GM12864 (cell line): ENCODE measurements at regions not wholly inside any gene's neighbourhood (a gene's known extent, or its start where the extent isn't known, plus 50 kb on each side); places are given as distances from the start of the nearest gene placed in this dataset.

Source experiments
- DNase-seq: peaks from one replicate; pipeline ENCODE4 v3.0.0-alpha.2; 2011; ENCODE audit warnings: low read depth
- H3K4me3 ChIP-seq: 2 replicates; pipeline ENCODE4 v1.5.1; 2011; ENCODE audit warnings: mild to moderate bottlenecking, low read depth, low read length, control low read depth
- CTCF ChIP-seq: IDR thresholded peaks from 2 replicates; pipeline ENCODE4 v1.5.1; 2011; ENCODE audit warnings: low read depth, mild to moderate bottlenecking, moderate library complexity, low read length, control low read depth, inconsistent platforms; ENCODE audit errors: missing control alignments

DNA sequence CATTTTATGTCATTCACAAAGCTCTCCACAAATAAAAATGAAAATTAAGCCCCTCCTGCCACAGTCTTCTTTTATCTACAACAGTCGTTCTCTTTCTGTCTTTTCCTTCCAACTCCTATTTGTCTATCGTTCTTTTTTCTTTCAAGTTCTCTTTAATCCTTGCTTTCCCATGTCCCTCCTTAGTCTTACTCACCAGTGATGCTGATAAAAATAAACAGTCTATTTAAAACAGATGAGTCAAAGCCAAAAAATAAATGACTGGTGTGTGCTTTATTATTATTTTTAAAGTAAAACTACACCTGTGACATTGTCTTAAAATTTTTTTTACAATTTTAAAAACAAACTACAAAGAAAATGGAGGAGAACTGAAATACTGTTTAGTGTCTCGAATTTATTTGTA is 137.1 kb upstream of the TMEM161B start:
- no peak for TF ChIP-seq CTCF
- no peak for DNase-seq
- no peak overlapping the region for H3K4me3 ChIP-seq

- H3K4me3 ChIP-seq = no peak overlapping the region
- DNase-seq = no peak
- TF ChIP-seq CTCF = no peak
These were observed 135.8 kb upstream of the TMEM161B start for GRCh38 chr5:88404405-88404804.

DNA sequence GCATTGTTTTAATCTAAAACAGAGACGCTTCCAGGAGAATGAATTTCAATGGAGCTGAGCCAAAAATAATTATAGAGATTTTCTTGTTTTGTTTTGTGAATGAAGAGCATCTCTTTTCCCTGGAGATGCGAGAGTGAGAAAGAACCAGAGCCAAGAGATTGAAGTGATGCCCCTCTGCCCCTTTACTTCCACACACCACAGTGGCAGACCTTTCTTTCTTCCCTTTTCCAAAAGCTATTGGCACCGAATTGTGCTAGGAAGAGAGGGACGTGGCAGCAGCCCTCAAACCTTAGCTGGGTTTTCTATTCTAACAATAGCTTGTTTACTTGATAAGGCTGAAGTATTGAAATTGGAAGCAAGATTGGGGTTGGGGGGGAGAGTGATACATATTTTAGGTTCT is 133.0 kb upstream of the TMEM161B start:
- no peak for TF ChIP-seq CTCF
- no peak overlapping the region for H3K4me3 ChIP-seq
- no peak for DNase-seq

DNA sequence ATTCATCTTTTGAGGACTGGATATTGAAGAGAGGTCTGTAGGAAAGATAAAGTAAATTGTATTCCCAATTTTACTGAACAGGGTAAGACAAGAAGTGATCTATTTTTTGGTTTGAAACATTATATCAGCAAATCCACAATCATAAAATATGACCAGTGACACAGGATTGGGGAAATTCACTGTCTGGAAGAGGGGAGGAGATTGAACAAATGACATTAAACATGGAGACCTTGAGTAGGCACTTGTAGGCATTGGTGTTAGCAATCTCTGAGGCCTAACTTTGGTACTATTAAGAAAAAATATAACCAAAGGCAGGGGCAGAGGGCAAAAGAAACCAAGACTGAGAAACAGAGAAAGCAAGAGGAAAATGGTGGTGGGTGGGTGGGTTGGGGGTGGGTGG is 132.6 kb upstream of the TMEM161B start:
- no peak for DNase-seq
- no peak for TF ChIP-seq CTCF
- H3K4me3 ChIP-seq = no peak overlapping the region

- no peak for DNase-seq
- no peak for TF ChIP-seq CTCF
- no peak overlapping the region for H3K4me3 ChIP-seq
These were observed 130.9 kb upstream of the TMEM161B start for GRCh38 chr5:88399561-88399960.

DNA sequence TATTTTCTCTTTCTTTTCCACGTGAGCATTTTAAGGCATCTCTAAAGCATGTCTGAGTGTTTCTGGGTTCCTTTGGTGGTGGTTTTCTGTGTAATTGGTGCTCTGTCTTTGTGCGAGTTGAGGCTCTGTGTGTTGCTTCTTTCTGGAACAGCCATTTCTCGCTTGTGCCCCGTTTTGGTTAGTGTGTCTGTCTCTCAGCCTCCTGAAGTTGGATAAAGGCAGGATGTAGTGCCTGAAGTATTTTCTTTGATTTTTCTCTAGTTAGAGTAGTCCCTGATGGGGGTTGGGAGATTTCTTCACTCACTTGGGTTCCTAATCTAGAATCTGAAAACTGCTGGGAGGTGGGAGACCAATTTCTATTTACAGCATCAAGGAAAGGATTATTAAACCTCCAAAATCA is 129.7 kb upstream of the TMEM161B start:
- DNase-seq = no peak
- no peak overlapping the region for H3K4me3 ChIP-seq
- no peak for TF ChIP-seq CTCF

- no peak for TF ChIP-seq CTCF
- H3K4me3 ChIP-seq = no peak overlapping the region
- DNase-seq = no peak
These were observed 128.2 kb upstream of the TMEM161B start for GRCh38 chr5:88396751-88397281.
